HCT116 (cell line): ENCODE measurements at regions not wholly inside any gene's neighbourhood (a gene's known extent, or its start where the extent isn't known, plus 50 kb on each side); places are given as distances from the start of the nearest gene placed in this dataset.

Source experiments
- ATAC-seq: fragments of 200-7000 bp; cut with Tn5 transposase; 2 replicates; pipeline ENCODE4 v1.9.1; 2020; ENCODE audit warnings: mild to moderate bottlenecking, moderate library complexity
- BruUV-seq: library from RNA; stranded (reverse); fragments of 400-500 nt; replicated peaks from 2 replicates; lab custom pipeline; 2021; lab: Mats Ljungman, UMichigan
- CTCF ChIA-PET: fragments of 300-600 bp; sonication (Branson Sonifier 250); formaldehyde crosslinking; loops from one replicate; lab custom pipeline; 2021; ENCODE audit warnings: antibody characterized with exemption; lab: Charles Lee
- POLR2A ChIA-PET: fragments of 300-600, 350-600 bp; sonication (Branson Sonifier 250); formaldehyde crosslinking; loops from one replicate; lab custom pipeline; 2021; ENCODE audit warnings: antibody characterized with exemption; lab: Charles Lee
- RAD21 ChIA-PET, 2 experiments: fragments of 300-600 bp; sonication (Branson Sonifier 250); formaldehyde crosslinking; loops; one replicate each; lab custom pipeline; 2023; ENCODE audit warnings: low total read pairs in 2 of 2; ENCODE audit not compliant: uncharacterized antibody in 2 of 2, unreplicated experiment in 2 of 2, low non-redundant PET in 1 of 2; lab: Charles Lee
- DNase-seq: peaks from one replicate; pipeline ENCODE4 v3.0.0-alpha.2; 2010; ENCODE audit warnings: low read depth, low spot score
- H2AFZ ChIP-seq: fragments of 200-600 bp; shearing (Covaris generic), sonication (generic); 2 replicates; pipeline ENCODE4 v1.6.1; 2017; ENCODE audit warnings: low read depth, mixed run types, mixed read lengths, antibody characterized with exemption, low read length; ENCODE audit not compliant: poor library complexity, severe bottlenecking
- H3K27ac ChIP-seq: 2 replicates; pipeline ENCODE4 v1.5.1; 2012; ENCODE audit warnings: low read depth, low read length
- H3K27me3 ChIP-seq: fragments of 200-600 bp; sonication (generic); 2 replicates; pipeline ENCODE4 v1.6.1; 2016; ENCODE audit warnings: mixed run types, low read length, mixed read lengths; ENCODE audit not compliant: insufficient read depth
- H3K36me3 ChIP-seq, 2 experiments: fragments of 200-500 bp in 1 of 2; fragments of 200-600 bp in 1 of 2; sonication (Bioruptor generic) in 1 of 2; sonication (generic) in 1 of 2; 2 replicates each; pipeline versions ENCODE4 v1.5.1 to v1.6.1; 2014 to 2016; ENCODE audit warnings: low read length in 2 of 2, inconsistent platforms in 1 of 2, mixed read lengths in 1 of 2, mixed run types in 1 of 2; ENCODE audit not compliant: insufficient read depth in 2 of 2, control insufficient read depth in 1 of 2
- H3K4me1 ChIP-seq, 2 experiments: fragments of 200-600 bp in 1 of 2; sonication (generic) in 1 of 2; 2 replicates each; pipeline versions ENCODE4 v1.5.1 to v1.6.1; 2012 to 2017; ENCODE audit warnings: low read length in 2 of 2, inconsistent platforms in 1 of 2, mild to moderate bottlenecking in 1 of 2, mixed read lengths in 1 of 2, mixed run types in 1 of 2, moderate library complexity in 1 of 2; ENCODE audit not compliant: insufficient read depth in 2 of 2, control insufficient read depth in 1 of 2
- H3K4me2 ChIP-seq: fragments of 200-600 bp; sonication (generic); 2 replicates; pipeline ENCODE4 v1.6.1; 2017; ENCODE audit warnings: mixed run types, low read length, mixed read lengths
- H3K4me3 ChIP-seq, 2 experiments: fragments of 200-600 bp in 1 of 2; sonication (generic) in 1 of 2; replicated peaks in 1 of 2; 2 replicates each; pipeline ENCODE4 v1.5.1; 2011 to 2016; ENCODE audit warnings: low read length in 2 of 2, control low read depth in 1 of 2, low read depth in 1 of 2, mild to moderate bottlenecking in 1 of 2, mixed read lengths in 1 of 2, mixed run types in 1 of 2
- H3K79me2 ChIP-seq: fragments of 200-600 bp; sonication (generic); 2 replicates; pipeline ENCODE4 v1.6.1; 2017; ENCODE audit warnings: mild to moderate bottlenecking, mixed run types, low read length, moderate library complexity, mixed read lengths; ENCODE audit not compliant: insufficient read depth
- H3K9ac ChIP-seq: fragments of 200-600 bp; sonication (generic); 2 replicates; pipeline ENCODE4 v1.6.1; 2016; ENCODE audit warnings: low read length, mixed read lengths
- H3K9me2 ChIP-seq: fragments of 200-600 bp; sonication (generic), shearing (Covaris generic); 2 replicates; pipeline ENCODE4 v1.6.1; 2017; ENCODE audit warnings: mixed run types, mild to moderate bottlenecking, moderate library complexity; ENCODE audit not compliant: insufficient read depth
- H3K9me3 ChIP-seq, 2 experiments: fragments of 200-500 bp in 1 of 2; fragments of 200-600 bp in 1 of 2; sonication (Bioruptor generic) in 1 of 2; sonication (generic) in 1 of 2; 2 replicates each; pipeline ENCODE4 v1.6.1; 2014 to 2017; ENCODE audit warnings: low read length in 2 of 2, mixed read lengths in 2 of 2, inconsistent platforms in 1 of 2, low read depth in 1 of 2, mild to moderate bottlenecking in 1 of 2, mixed run types in 1 of 2, moderate library complexity in 1 of 2; ENCODE audit not compliant: control insufficient read depth in 1 of 2, insufficient read depth in 1 of 2
- H4K20me1 ChIP-seq: fragments of 200-600 bp; sonication (generic), shearing (Covaris generic); 2 replicates; pipeline ENCODE4 v1.6.1; 2017; ENCODE audit warnings: mixed run types, mild to moderate bottlenecking, moderate library complexity; ENCODE audit not compliant: insufficient read depth
- CBX3 ChIP-seq: IDR thresholded peaks from 2 replicates; pipeline ENCODE4 v1.6.1; 2012; ENCODE audit warnings: low read depth
- CEBPB ChIP-seq: IDR thresholded peaks from 2 replicates; pipeline ENCODE4 v1.6.1; 2012; ENCODE audit warnings: low read depth
- CTCF ChIP-seq, 3 experiments: fragments of 200-600 bp in 1 of 3; sonication (generic) in 1 of 3; IDR thresholded peaks in 2 of 3; conservative IDR thresholded peaks in 1 of 3; 2 replicates each; pipeline ENCODE4 v1.5.1; 2012 to 2017; ENCODE audit warnings: low read depth in 2 of 3, low read length in 2 of 3, antibody characterized with exemption in 1 of 3, borderline replicate concordance in 1 of 3, control low read depth in 1 of 3, mild to moderate bottlenecking in 1 of 3, mixed read lengths in 1 of 3, mixed run types in 1 of 3, moderate library complexity in 1 of 3; ENCODE audit not compliant: insufficient read depth in 1 of 3
- ELF1 ChIP-seq: IDR thresholded peaks from 2 replicates; pipeline ENCODE4 v1.6.1; 2012; ENCODE audit warnings: low read depth, borderline replicate concordance
- EZH2 ChIP-seq: fragments of 200-600 bp; sonication (generic); IDR thresholded peaks from 2 replicates; pipeline ENCODE4 v1.6.1; 2017; ENCODE audit warnings: antibody characterized with exemption, mixed run types
- JUND ChIP-seq: IDR thresholded peaks from 2 replicates; pipeline ENCODE4 v1.6.1; 2012
- RAD21 ChIP-seq: IDR thresholded peaks from 2 replicates; pipeline ENCODE4 v1.6.1; 2012; ENCODE audit warnings: low read depth, mild to moderate bottlenecking
- SIN3A ChIP-seq: IDR thresholded peaks from 2 replicates; pipeline ENCODE4 v1.6.1; 2012; ENCODE audit warnings: low read depth
- SP1 ChIP-seq: IDR thresholded peaks from 2 replicates; pipeline ENCODE4 v1.6.1; 2012; ENCODE audit warnings: low read depth
- TCF7L2 ChIP-seq: IDR thresholded peaks from 2 replicates; pipeline ENCODE4 v1.7.0; 2011; ENCODE audit warnings: borderline replicate concordance, inconsistent platforms; ENCODE audit not compliant: insufficient read depth, insufficient read length; ENCODE audit errors: extremely low read depth
- YY1 ChIP-seq: IDR thresholded peaks from 2 replicates; pipeline ENCODE4 v1.6.1; 2011; ENCODE audit warnings: low read length, low read depth, moderate library complexity, mild to moderate bottlenecking; ENCODE audit not compliant: insufficient replicate concordance; ENCODE audit errors: extremely low read depth
- intact Hi-C: fragments of 100-400 bp; cut with micrococcal nuclease; formaldehyde crosslinking; loops from 2 replicates; pipeline ENCODE4 v1.10.0; 2022
- TF ChIP-seq, protein P1 (sequence below): IDR thresholded peaks from 2 replicates; pipeline ENCODE4 v1.6.1; 2012

DNA sequence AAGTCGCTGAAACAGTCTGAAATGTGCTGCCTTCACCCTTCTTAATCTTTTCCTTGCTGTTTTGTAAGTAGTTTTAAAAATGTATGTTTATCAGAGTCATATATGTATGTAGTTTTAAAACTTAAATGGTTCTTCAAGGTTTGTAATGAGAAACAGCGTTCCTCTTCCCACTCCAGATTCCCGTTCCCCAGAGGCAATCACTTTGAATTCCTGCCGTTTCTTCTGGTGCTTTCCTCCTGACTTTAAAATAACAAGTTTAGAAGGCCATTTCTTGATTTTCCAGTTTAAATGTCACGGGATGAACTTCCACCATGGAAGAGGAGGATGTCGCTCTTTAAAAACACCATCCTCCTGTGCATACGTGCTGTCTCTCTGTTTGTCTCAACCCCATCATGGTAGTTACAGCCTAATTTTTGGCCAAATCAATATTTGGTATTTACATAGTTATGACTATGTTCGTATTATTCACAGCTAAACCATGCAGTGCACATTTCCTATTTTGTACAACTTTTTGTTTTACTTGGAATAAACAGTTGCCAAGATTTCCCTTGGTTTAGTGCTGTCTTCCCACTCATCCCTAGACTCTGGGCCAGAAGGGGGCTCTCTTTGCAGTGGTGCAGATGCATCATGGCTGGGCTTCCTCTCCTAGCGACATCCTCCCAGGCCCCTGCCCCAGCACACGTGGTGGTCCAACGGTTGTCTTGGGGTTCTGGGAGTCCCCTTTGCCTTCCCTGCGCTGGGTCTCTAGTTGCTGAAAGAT, 151.4 kb downstream of the PTPN20 start:
- TF ChIP-seq JUND: no peak
- no peak for TF ChIP-seq CEBPB
- no peak for TF ChIP-seq SP1
- peak; percentile 13 to 39 (median 33); a peak in 5 of 6 replicates for TF ChIP-seq CTCF (IDR thresholded peaks at IDR 0.05 in 2 of 3, conservative IDR thresholded peaks at IDR 0.05 in 1 of 3; ENCODE audit: borderline replicate concordance in 1 of 3, insufficient read depth in 1 of 3, low read depth in 2 of 3, low read length in 2 of 3)
- no peak for TF ChIP-seq EZH2
- no peak for TF ChIP-seq SIN3A
- TF ChIP-seq, protein P1, sequence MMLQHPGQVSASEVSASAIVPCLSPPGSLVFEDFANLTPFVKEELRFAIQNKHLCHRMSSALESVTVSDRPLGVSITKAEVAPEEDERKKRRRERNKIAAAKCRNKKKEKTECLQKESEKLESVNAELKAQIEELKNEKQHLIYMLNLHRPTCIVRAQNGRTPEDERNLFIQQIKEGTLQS: no peak
- no peak for TF ChIP-seq ELF1
- peak; percentile 41; the same call in 1 of the 2 replicates for TF ChIP-seq RAD21
- TF ChIP-seq TCF7L2: no peak
- no peak for TF ChIP-seq CBX3
- TF ChIP-seq YY1: no peak
- RAD21 ChIA-PET: no interaction called here
- no peak overlapping the region for H3K4me3 ChIP-seq
- no peaks in the 10 kb centered on the region for H3K9me2 ChIP-seq
- POLR2A ChIA-PET: no interaction called here
- CTCF ChIA-PET: interaction anchor here (1.3 kb wide), 1 partner anchor 15 kb away, joined by 3 read pairs; no protein-coding TSS in a partner anchor
- H3K9ac ChIP-seq: no peak overlapping the region
- BruUV-seq: no TSS peak
- H3K9me3 ChIP-seq: no peaks in the 10 kb centered on the region
- no peaks in the 10 kb centered on the region for H3K4me1 ChIP-seq
- H3K79me2 ChIP-seq: no peaks in the 10 kb centered on the region
- H4K20me1 ChIP-seq: no peaks in the 10 kb centered on the region
- ATAC-seq (peak; percentile 67; the same call in 1 of the 2 replicates), DNase-seq (no peak)
- peaks cover 34% of the 10 kb centered on the region; the same call in 1 of the 2 replicates for H3K27me3 ChIP-seq
- intact Hi-C loops: no loop called here
- no peak overlapping the region for H3K4me2 ChIP-seq
- H2AFZ ChIP-seq: no peak overlapping the region
- H3K27ac ChIP-seq: no peak overlapping the region
- H3K36me3 ChIP-seq: no peaks in the 10 kb centered on the region
